ENCODE measurements at regions not wholly inside any gene's neighbourhood (a gene's known extent, or its start where the extent isn't known, plus 50 kb on each side); places are given as distances from the start of the nearest gene placed in this dataset.

GRCh38 chrX:10042055-10042454 lies 74.9 kb downstream of the CLDN34 start:
- TF ChIP-seq POLR2AphosphoS5 (IDR thresholded peaks at IDR 0.05) (no peak), EP300 (IDR thresholded peaks at IDR 0.05) (no peak), POLR2A (IDR thresholded peaks at IDR 0.05) (no peak), CTCF (IDR thresholded peaks at IDR 0.05) (no peak)
- no peaks in the 10 kb centered on the region for H3K9me3 ChIP-seq
- H3K27ac ChIP-seq = no peak overlapping the region
- no peaks in the 10 kb centered on the region for H3K27me3 ChIP-seq
- H3K36me3 ChIP-seq = no peaks in the 10 kb centered on the region
- WGBS = 77% methylated on average over 4 of the region's 4 CpGs
- no peak for DNase-seq (ENCODE audit: low spot score in 2 of 2)
- no peak overlapping the region for H3K4me3 ChIP-seq
- peaks cover 26% of the 10 kb centered on the region for H3K4me1 ChIP-seq

- 70% methylated on average over 7 of the region's 7 CpGs for WGBS
- TF ChIP-seq POLR2AphosphoS5 (IDR thresholded peaks at IDR 0.05) (no peak), POLR2A (IDR thresholded peaks at IDR 0.05) (no peak), CTCF (IDR thresholded peaks at IDR 0.05) (no peak), EP300 (IDR thresholded peaks at IDR 0.05) (no peak)
- no peak overlapping the region for H3K27ac ChIP-seq
- no peak for DNase-seq (ENCODE audit: low spot score in 2 of 2)
- H3K36me3 ChIP-seq = no peaks in the 10 kb centered on the region
- H3K4me1 ChIP-seq = peaks cover 37% of the 10 kb centered on the region
- H3K9me3 ChIP-seq = no peaks in the 10 kb centered on the region
- H3K27me3 ChIP-seq = no peaks in the 10 kb centered on the region
- no peak overlapping the region for H3K4me3 ChIP-seq
Measured at GRCh38 chrX:10043386-10043785, 76.2 kb downstream of the CLDN34 start.

GRCh38 chrX:10044021-10044420 lies 76.9 kb downstream of the CLDN34 start:
- Histone ChIP-seq H3K27me3 (no peaks in the 10 kb centered on the region), H3K27ac (peak overlapping the region; percentile 24), H3K36me3 (no peaks in the 10 kb centered on the region), H3K9me3 (no peaks in the 10 kb centered on the region), H3K4me1 (peaks cover 44% of the 10 kb centered on the region), H3K4me3 (no peak overlapping the region)
- 68% methylated on average over 5 of the region's 5 CpGs for WGBS
- no peak for TF ChIP-seq POLR2A (IDR thresholded peaks at IDR 0.05)
- TF ChIP-seq POLR2AphosphoS5 (IDR thresholded peaks at IDR 0.05) = no peak
- no peak for TF ChIP-seq CTCF (IDR thresholded peaks at IDR 0.05)
- no peak for TF ChIP-seq EP300 (IDR thresholded peaks at IDR 0.05)
- DNase-seq (ENCODE audit: low spot score in 2 of 2) = no peak

- H3K4me3 ChIP-seq = no peak overlapping the region
- H3K4me1 ChIP-seq = peaks cover 57% of the 10 kb centered on the region
- WGBS = 60% methylated on average over 9 of the region's 13 CpGs
- no peak overlapping the region for H3K27ac ChIP-seq
- no peak for TF ChIP-seq EP300 (IDR thresholded peaks at IDR 0.05)
- no peak for TF ChIP-seq POLR2A (IDR thresholded peaks at IDR 0.05)
- no peak for TF ChIP-seq POLR2AphosphoS5 (IDR thresholded peaks at IDR 0.05)
- TF ChIP-seq CTCF (IDR thresholded peaks at IDR 0.05) = no peak
- H3K27me3 ChIP-seq = no peaks in the 10 kb centered on the region
- H3K36me3 ChIP-seq = no peaks in the 10 kb centered on the region
- no peaks in the 10 kb centered on the region for H3K9me3 ChIP-seq
- no peak for DNase-seq (ENCODE audit: low spot score in 2 of 2)
Measured at GRCh38 chrX:10045327-10046000, 78.3 kb downstream of the CLDN34 start.

GRCh38 chrX:10047133-10047532 lies 80.0 kb downstream of the CLDN34 start:
- H3K4me3 ChIP-seq = no peak overlapping the region
- TF ChIP-seq POLR2AphosphoS5 (IDR thresholded peaks at IDR 0.05) (no peak), CTCF (IDR thresholded peaks at IDR 0.05) (no peak), EP300 (IDR thresholded peaks at IDR 0.05) (no peak), POLR2A (IDR thresholded peaks at IDR 0.05) (no peak)
- peak overlapping the region; percentile 18 for H3K27ac ChIP-seq
- no peaks in the 10 kb centered on the region for H3K36me3 ChIP-seq
- DNase-seq (ENCODE audit: low spot score in 2 of 2) = no peak
- peaks cover 64% of the 10 kb centered on the region for H3K4me1 ChIP-seq
- H3K9me3 ChIP-seq = no peaks in the 10 kb centered on the region
- 79% methylated on average over 7 of the region's 7 CpGs for WGBS
- no peaks in the 10 kb centered on the region for H3K27me3 ChIP-seq
